Neural progenitor cell (in vitro differentiated cells): ENCODE measurements at regions not wholly inside any gene's neighbourhood (a gene's known extent, or its start where the extent isn't known, plus 50 kb on each side); places are given as distances from the start of the nearest gene placed in this dataset.

ENCODE experiments used
- DNase-seq: peaks from one replicate; pipeline ENCODE4 v3.0.0-alpha.2; 2016; ENCODE audit warnings: low spot score
- H2AFZ ChIP-seq: fragments of 200-600 bp; sonication (generic); replicated peaks from 2 replicates; pipeline ENCODE4 v1.6.1; 2016; ENCODE audit warnings: antibody characterized with exemption
- H3F3A ChIP-seq: fragments of 200-600 bp; sonication (generic); 2 replicates; pipeline ENCODE4 v1.6.1; 2016; ENCODE audit warnings: antibody characterized with exemption, low read depth
- H3K27ac ChIP-seq: fragments of 200-600 bp; sonication (generic); 2 replicates; pipeline ENCODE4 v1.5.1; 2016; ENCODE audit warnings: mild to moderate bottlenecking
- H3K27me3 ChIP-seq: fragments of 200-600 bp; sonication (generic); 2 replicates; pipeline ENCODE4 v1.6.1; 2016; ENCODE audit warnings: mild to moderate bottlenecking, moderate library complexity
- H3K36me3 ChIP-seq: fragments of 200-600 bp; sonication (generic); 2 replicates; pipeline ENCODE4 v1.5.1; 2016
- H3K4me1 ChIP-seq: fragments of 200-600 bp; sonication (generic); 2 replicates; pipeline ENCODE4 v1.6.1; 2016; ENCODE audit warnings: mixed run types
- H3K4me2 ChIP-seq: fragments of 200-600 bp; sonication (generic); 2 replicates; pipeline ENCODE4 v1.6.1; 2016
- H3K4me3 ChIP-seq: fragments of 200-600 bp; sonication (generic); 2 replicates; pipeline ENCODE4 v1.5.1; 2016
- H3K79me2 ChIP-seq: fragments of 200-600 bp; sonication (generic); 2 replicates; pipeline ENCODE4 v1.6.1; 2016; ENCODE audit warnings: low read depth
- H3K9ac ChIP-seq: fragments of 200-600 bp; sonication (generic); 2 replicates; pipeline ENCODE4 v1.6.1; 2016
- H3K9me3 ChIP-seq: fragments of 200-600 bp; sonication (generic); 2 replicates; pipeline ENCODE4 v1.5.1; 2016; ENCODE audit warnings: low read depth
- H4K20me1 ChIP-seq: fragments of 200-600 bp; sonication (generic); 2 replicates; pipeline ENCODE4 v1.6.1; 2016; ENCODE audit warnings: low read depth
- H3K27ac Mint-ChIP-seq: 3 replicates; pipeline ENCODE4 v1.8.0; 2021; ENCODE audit warnings: mixed read lengths
- H3K27me3 Mint-ChIP-seq: 2 replicates; pipeline ENCODE4 v1.8.0; 2022; ENCODE audit warnings: low read depth, mild to moderate bottlenecking, inconsistent platforms, moderate library complexity, mixed read lengths; ENCODE audit not compliant: insufficient read depth
- H3K36me3 Mint-ChIP-seq: 3 replicates; pipeline ENCODE4 v1.8.0; 2021; ENCODE audit warnings: mixed read lengths
- H3K4me1 Mint-ChIP-seq: 3 replicates; pipeline ENCODE4 v1.8.0; 2021; ENCODE audit warnings: mixed read lengths
- H3K4me3 Mint-ChIP-seq: 3 replicates; pipeline ENCODE4 v1.8.0; 2021; ENCODE audit warnings: mild to moderate bottlenecking, moderate library complexity, mixed read lengths
- H3K9me3 Mint-ChIP-seq: 3 replicates; pipeline ENCODE4 v1.8.0; 2020; ENCODE audit warnings: mixed read lengths
- CTCF ChIP-seq: fragments of 200-600 bp; sonication (generic); IDR thresholded peaks from 2 replicates; pipeline ENCODE4 v1.5.1; 2017; ENCODE audit warnings: antibody characterized with exemption, mild to moderate bottlenecking
- EZH2 ChIP-seq: fragments of 200-600 bp; sonication (generic); IDR thresholded peaks from 2 replicates; pipeline ENCODE4 v1.6.1; 2017; ENCODE audit warnings: antibody characterized with exemption, mild to moderate bottlenecking, moderate library complexity
- EZH2phosphoT487 ChIP-seq: fragments of 200-600 bp; sonication (generic); IDR thresholded peaks from 2 replicates; pipeline ENCODE4 v1.6.1; 2017; ENCODE audit warnings: antibody characterized with exemption

GRCh38 chr9:89866701-89867100, 261.9 kb downstream of the GADD45G start:
- Histone ChIP-seq H3K4me1 (no peaks in the 10 kb centered on the region), H4K20me1 (no peaks in the 10 kb centered on the region), H3K4me2 (no peak overlapping the region), H3K4me3 (no peak overlapping the region), H3K27me3 (no peaks in the 10 kb centered on the region), H2AFZ (no peak overlapping the region), H3K79me2 (no peaks in the 10 kb centered on the region), H3K27ac (no peak overlapping the region), H3F3A (no peaks in the 10 kb centered on the region), H3K36me3 (no peaks in the 10 kb centered on the region), H3K9ac (no peak overlapping the region), H3K9me3 (no peaks in the 10 kb centered on the region)
- Mint-ChIP-seq H3K4me1 (peaks cover 20% of the 10 kb centered on the region), H3K36me3 (no peaks in the 10 kb centered on the region), H3K4me3 (no peak overlapping the region), H3K9me3 (no peaks in the 10 kb centered on the region), H3K27ac (no peak overlapping the region), H3K27me3 (peaks cover 3% of the 10 kb centered on the region)
- no peak for TF ChIP-seq CTCF
- no peak for TF ChIP-seq EZH2
- TF ChIP-seq EZH2phosphoT487 = no peak
- DNase-seq = no peak

- peaks cover 3% of the 10 kb centered on the region for H3K27me3 Mint-ChIP-seq
- no peaks in the 10 kb centered on the region for H3K36me3 ChIP-seq
- no peaks in the 10 kb centered on the region for H3K9me3 Mint-ChIP-seq
- H4K20me1 ChIP-seq = no peaks in the 10 kb centered on the region
- H3K36me3 Mint-ChIP-seq = no peaks in the 10 kb centered on the region
- TF ChIP-seq EZH2phosphoT487 = no peak
- TF ChIP-seq CTCF = no peak
- no peak for TF ChIP-seq EZH2
- H3K9me3 ChIP-seq = no peaks in the 10 kb centered on the region
- no peaks in the 10 kb centered on the region for H3F3A ChIP-seq
- no peak overlapping the region for H2AFZ ChIP-seq
- H3K4me2 ChIP-seq = no peak overlapping the region
- H3K4me3 Mint-ChIP-seq = no peak overlapping the region
- no peaks in the 10 kb centered on the region for H3K4me1 ChIP-seq
- peaks cover 12% of the 10 kb centered on the region for H3K4me1 Mint-ChIP-seq
- no peak overlapping the region for H3K27ac ChIP-seq
- DNase-seq = no peak
- no peaks in the 10 kb centered on the region for H3K79me2 ChIP-seq
- H3K4me3 ChIP-seq = no peak overlapping the region
- no peak overlapping the region for H3K27ac Mint-ChIP-seq
- no peak overlapping the region for H3K9ac ChIP-seq
- no peaks in the 10 kb centered on the region for H3K27me3 ChIP-seq
Observed at GRCh38 chr9:89868100-89868499, 263.3 kb downstream of the GADD45G start.

- no peaks in the 10 kb centered on the region for H4K20me1 ChIP-seq
- no peak overlapping the region for H3K27ac ChIP-seq
- no peak overlapping the region for H3K27ac Mint-ChIP-seq
- H3K9me3 ChIP-seq = no peaks in the 10 kb centered on the region
- H3K4me3 ChIP-seq = no peak overlapping the region
- H3K4me2 ChIP-seq = no peak overlapping the region
- DNase-seq = no peak
- no peaks in the 10 kb centered on the region for H3K9me3 Mint-ChIP-seq
- no peaks in the 10 kb centered on the region for H3K79me2 ChIP-seq
- no peaks in the 10 kb centered on the region for H3K36me3 ChIP-seq
- H3K36me3 Mint-ChIP-seq = no peaks in the 10 kb centered on the region
- H3K4me1 Mint-ChIP-seq = peaks cover 7% of the 10 kb centered on the region
- no peaks in the 10 kb centered on the region for H3K4me1 ChIP-seq
- no peak overlapping the region for H2AFZ ChIP-seq
- H3F3A ChIP-seq = no peaks in the 10 kb centered on the region
- H3K9ac ChIP-seq = no peak overlapping the region
- TF ChIP-seq EZH2 (no peak), EZH2phosphoT487 (no peak), CTCF (no peak)
- no peak overlapping the region for H3K4me3 Mint-ChIP-seq
- peaks cover 4% of the 10 kb centered on the region for H3K27me3 Mint-ChIP-seq
- H3K27me3 ChIP-seq = no peaks in the 10 kb centered on the region
Observed at GRCh38 chr9:89869793-89870580, 265.2 kb downstream of the GADD45G start.
